Stimulated activated naive CD4-positive, alpha-beta T cell (primary cell): ENCODE measurements at regions not wholly inside any gene's neighbourhood (a gene's known extent, or its start where the extent isn't known, plus 50 kb on each side); places are given as distances from the start of the nearest gene placed in this dataset.
"Not testable (repeated sequence)": the region's sequence is repeated elsewhere in the genome, so short reads cannot be mapped to it uniquely, and the experiment has no call there.

Source experiments
- DNase-seq, 6 experiments: peaks; one replicate each; lab custom pipeline; 2025; lab: John Stamatoyannopoulos, UW

GRCh38 chr9:13443346-13444244 lies 164.1 kb upstream of the MPDZ start:
- DNase-seq, result no peak

DNA sequence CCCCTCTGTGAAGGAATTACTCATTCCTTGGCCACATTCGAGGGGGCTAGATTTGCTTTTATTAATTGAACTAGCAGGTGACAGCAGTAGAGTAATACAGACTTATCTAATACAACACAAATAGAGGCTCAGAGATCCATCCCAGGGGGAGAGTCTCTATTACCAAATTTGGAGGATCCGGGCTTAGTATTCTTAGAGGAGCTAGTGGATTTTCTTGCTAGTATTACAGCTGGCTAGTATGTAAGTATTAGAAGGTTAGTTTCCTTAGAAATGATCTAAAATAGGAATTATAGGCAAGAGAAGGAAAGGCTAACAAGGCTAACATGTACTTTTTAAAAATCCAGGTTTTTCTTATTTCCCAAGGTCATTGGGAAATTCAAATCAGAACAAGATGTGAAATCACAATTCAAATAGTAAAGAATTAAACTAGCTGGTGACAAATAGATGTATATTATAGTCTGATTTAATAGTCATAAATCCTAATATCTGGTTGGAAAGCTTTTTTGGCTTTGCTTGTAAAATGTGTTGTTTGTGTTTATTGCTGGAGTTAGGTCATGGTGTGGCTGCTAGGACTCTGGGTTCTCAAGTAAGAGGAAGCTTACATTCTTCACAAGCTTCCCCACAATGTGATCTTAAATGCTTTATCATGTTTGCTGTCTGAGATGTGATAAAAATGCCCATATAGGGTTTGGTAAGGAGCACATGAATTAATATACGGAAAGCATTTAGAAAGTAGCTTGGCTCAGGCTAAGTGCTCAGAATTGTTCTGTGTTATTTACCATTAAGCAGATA lies 160.4 kb upstream of the MPDZ start:
- no peak for DNase-seq

GRCh38 chr9:13437866-13438265 lies 158.4 kb upstream of the MPDZ start:
- no peak for DNase-seq

DNA sequence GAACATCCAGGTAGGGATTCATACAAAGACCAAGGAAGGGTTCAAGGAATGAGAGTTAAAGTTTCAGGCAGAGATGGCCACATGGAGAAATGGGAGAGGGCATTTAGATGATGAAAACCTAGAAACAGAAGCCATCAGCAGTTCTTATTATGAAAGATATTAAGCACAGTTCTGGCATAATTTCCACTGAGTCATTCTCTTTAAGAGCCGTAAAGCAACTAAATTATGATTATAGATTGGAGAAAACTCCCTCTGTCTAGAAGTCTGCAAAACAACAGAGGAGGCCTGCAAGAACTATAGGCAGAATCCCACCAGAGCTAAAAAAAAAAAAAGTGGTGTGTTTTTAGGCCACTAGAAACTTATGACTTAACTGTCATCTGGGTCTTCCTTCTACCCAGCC lies 157.1 kb upstream of the MPDZ start:
- no peak for DNase-seq

DNA sequence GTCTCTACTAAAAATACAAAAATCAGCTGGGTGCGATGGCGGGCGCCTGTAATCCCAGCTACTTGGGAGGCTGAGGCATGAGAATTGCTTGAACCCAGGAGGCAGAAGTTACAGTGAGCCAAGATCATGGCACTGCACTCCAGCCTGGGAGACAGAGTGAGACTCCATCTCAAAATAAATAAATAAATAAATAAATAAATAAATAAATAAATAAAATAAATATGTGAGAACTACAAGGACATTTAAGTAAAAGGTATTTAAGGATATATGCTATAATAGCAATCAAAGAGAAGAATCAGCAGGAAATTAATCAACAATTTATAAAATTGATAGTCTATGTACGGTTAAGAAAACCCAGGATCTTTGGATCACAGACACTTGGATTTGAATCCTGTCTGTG lies 154.0 kb upstream of the MPDZ start:
- not testable (repeated sequence) for DNase-seq

DNA sequence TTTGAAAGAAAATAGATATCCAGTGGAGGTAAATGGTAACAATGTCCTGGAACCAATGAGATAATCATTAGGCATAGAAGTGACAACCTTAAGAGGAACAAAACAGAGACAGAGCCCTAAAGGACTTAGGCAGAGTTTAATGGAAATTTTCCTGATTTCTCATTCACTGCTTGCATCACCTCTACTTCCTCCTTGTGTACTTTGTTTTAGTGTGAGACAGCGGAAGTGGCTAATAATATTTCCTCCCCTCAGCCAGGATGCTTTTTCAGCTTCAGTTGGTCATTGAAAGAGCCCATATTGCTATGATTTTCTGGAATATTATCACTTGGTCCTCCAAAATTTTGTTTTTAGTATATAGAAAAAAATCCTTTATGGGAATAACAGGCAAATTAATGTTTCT lies 153.4 kb upstream of the MPDZ start:
- no peak for DNase-seq

GRCh38 chr9:13431692-13432091 lies 152.2 kb upstream of the MPDZ start:
- DNase-seq, result no peak

- no peak for DNase-seq
Observed at GRCh38 chr9:13431222-13431536, 151.7 kb upstream of the MPDZ start.

DNA sequence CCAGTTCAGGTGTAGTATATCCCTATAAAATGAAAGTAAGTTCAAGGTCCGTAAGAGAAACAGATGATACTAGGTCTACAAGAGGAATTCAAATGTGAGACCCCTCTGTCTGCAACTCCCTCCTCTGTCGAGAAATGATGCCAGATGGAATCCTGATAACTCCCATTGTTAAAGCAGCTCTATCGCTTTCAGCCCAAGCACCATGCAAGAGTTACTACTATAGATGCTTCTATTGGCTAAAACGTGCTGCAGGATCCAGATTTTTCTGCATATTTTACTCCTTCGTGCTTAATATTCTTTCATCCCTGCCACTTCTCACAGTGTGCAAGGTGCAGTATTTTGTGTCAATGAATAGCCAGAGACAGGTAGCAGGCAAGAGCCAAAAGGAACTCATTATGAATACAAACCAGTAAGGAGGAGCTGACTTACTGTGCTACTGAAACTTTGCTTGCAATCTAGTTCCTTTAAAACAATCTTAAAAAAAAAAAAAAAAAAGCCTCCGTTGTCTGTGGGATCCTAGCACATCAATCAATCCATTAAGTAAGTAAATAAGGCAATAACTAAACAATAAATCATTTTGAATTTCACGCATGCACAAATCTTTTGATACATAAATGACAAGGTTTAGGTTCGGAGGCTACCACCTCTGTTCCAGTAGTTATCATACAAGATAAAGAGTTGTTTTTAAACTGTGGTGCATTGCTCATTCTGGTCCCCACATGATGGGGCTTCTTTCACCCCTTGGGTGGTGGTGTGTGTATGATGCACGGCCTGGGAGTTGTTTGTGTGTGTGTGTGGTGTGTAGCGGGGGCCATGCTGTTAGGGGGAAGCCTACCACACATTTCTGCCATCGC lies 151.1 kb upstream of the MPDZ start:
- no peak for DNase-seq

- DNase-seq, result no peak
Observed at GRCh38 chr9:13429301-13430190, 150.1 kb upstream of the MPDZ start.

- DNase-seq, result no peak
Observed at GRCh38 chr9:13428766-13429165, 149.3 kb upstream of the MPDZ start.

DNA sequence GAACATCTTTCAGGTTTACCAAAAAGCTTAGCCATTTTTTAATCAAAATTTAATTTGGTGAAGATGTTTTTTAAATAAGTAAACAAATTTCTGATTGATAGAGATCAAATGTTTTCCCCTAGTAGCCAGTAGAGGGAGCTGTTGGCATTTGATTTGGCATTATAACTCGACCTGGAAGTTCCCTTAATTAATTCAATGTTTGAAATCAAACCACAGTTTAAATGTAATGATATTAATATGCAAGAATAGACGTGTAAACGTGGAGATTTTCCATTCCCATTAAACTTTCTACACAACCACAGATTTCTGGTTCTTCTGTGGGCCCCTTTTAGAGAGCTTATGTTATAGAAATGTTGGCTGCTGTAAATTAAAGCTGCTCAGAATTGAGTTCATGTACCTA lies 148.1 kb upstream of the MPDZ start:
- peak in 1 of 6 experiments; percentile 1 for DNase-seq

GRCh38 chr9:13426606-13427005 lies 147.1 kb upstream of the MPDZ start:
- no peak for DNase-seq

GRCh38 chr9:13424872-13425271 lies 145.4 kb upstream of the MPDZ start:
- no peak for DNase-seq

- no peak for DNase-seq
Observed at GRCh38 chr9:13424204-13424603, 144.7 kb upstream of the MPDZ start.

DNA sequence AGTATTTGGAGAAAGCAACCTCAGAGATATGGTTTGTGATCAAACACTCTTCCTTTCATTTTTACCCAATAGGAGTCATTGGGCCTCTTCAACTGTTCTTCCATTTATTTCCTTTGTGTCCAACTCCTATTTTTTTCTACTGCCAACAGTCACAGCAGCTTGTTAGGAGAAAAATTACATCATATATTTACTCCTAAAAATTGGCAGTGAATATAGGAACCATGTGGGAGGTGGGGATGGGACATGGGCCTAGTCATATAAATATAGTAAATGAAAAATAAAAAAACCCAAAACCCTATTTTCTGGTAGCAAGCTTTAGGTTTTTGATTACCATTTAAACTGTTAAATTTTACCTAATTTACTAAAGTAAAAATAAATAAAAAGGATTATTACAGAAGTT lies 134.9 kb upstream of the MPDZ start:
- no peak for DNase-seq

- no peak for DNase-seq
Observed at GRCh38 chr9:13412331-13412730, 132.8 kb upstream of the MPDZ start.

GRCh38 chr9:13411791-13412190 lies 132.3 kb upstream of the MPDZ start:
- no peak for DNase-seq

- DNase-seq, result no peak
Observed at GRCh38 chr9:13410566-13411031, 131.1 kb upstream of the MPDZ start.

DNA sequence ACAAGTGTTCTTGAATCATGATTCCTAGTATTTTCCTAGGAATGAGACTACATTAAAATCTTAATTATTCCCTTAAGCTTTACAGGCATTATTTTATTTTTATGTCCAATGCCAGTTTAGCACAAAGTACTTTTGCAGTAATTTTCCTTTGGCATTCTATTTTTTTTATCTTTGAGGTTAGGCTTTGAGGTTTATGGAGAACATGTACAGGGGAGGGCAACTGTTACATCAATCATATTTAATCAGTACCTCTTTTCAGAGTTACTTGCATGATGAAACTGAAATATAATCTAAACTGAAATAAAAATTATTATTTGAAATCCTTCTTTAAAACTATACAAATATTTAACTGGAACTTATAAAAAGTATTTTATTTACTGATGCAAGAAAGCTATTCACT lies 118.2 kb upstream of the MPDZ start:
- DNase-seq, result no peak

- no peak for DNase-seq
Observed at GRCh38 chr9:13397220-13397619, 117.7 kb upstream of the MPDZ start.
